ENCODE measurements at regions not wholly inside any gene's neighbourhood (a gene's known extent, or its start where the extent isn't known, plus 50 kb on each side); places are given as distances from the start of the nearest gene placed in this dataset.
A peak's percentile ranks its signal among the peaks of the same experiment; 100 is the strongest.
"Not testable (repeated sequence)": the region's sequence is repeated elsewhere in the genome, so short reads cannot be mapped to it uniquely, and the experiment has no call there.

- DNase-seq (ENCODE audit: low read depth): no peak
Measured at GRCh38 chr7:66539902-66540375, 88.7 kb upstream of the KCTD7 start.

GRCh38 chr7:66542049-66542448 lies 86.6 kb upstream of the KCTD7 start:
- DNase-seq (ENCODE audit: low read depth): no peak

DNA sequence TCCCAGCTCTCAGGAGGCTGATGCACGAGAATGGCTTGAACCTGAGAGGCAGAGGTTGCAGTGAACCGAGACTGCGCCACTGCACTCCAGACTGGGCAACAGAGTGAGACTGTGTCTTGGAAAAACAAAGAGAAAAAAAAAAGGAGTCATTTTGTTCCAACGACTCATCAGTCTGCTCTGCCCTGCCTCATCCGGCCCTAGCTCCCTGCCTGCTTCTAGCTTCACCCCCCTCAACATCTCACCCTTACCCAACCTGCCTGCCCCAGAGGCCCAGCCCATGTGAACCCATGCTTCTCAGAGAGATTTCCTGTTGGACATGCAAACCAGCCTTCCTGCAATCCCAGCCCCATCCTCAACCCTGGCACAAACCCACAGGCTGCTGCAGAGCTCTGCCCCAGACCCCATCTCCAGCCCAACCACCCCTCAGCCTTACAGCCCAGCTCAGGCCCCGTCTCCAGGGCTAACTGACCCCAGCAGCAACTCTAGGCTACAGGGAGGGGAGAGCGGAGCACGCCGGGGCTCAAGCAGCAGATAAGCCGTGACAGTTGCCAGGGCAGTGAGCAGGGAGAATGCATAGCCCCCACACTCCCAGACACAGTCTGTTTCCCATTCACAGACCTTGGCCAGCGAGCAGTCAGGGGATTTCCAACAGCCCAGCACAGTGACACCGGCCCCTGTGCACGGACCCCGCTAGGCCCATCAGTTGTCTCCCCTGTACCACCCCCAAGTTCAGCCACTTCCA lies 86.0 kb upstream of the KCTD7 start:
- no peak for DNase-seq (ENCODE audit: low read depth)

DNA sequence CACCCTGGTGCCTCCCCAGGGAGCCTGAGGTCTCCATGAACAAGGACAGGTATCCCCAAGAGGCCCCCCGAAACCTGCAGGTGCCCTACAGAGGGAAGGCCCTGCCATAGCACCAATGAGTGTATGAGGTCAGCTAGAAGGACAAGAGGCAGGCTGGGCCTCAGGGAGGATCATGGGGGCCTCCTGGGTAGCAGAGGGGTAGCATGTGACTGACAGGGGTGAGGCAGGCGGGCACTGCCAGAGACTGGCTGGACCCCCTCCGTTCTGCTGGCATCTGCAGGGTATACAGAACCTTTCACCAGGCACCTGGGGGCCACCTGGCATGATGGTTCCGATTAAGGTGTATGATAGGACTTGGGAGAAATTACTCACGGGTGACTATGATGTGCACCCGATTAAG lies 79.2 kb upstream of the KCTD7 start:
- no peak for DNase-seq (ENCODE audit: low read depth)

- no peak for DNase-seq (ENCODE audit: low read depth)
Measured at GRCh38 chr7:66553001-66553400, 75.7 kb upstream of the KCTD7 start.

DNA sequence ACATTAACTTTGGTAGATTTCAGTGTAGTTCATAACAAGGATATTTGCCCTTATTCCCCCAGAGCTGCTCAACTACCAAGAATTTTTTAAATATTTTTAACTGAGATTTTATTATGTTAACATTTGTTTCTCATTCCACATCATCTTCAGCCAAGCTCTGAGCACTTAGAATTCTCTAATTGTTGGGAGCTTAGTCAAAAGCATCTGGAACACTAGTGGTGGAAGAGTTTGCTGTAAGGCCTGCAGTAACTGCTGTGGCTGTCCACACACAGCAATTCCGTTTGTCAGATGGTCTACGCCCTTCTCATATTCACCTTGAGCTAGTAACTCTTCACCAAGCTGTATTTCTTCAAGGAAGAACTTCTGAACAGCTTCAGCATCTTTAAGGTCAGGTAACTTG lies 75.0 kb upstream of the KCTD7 start:
- not testable (repeated sequence) for DNase-seq (ENCODE audit: low read depth)

- not testable (repeated sequence) for DNase-seq (ENCODE audit: low read depth)
Measured at GRCh38 chr7:66554291-66554690, 74.4 kb upstream of the KCTD7 start.

DNA sequence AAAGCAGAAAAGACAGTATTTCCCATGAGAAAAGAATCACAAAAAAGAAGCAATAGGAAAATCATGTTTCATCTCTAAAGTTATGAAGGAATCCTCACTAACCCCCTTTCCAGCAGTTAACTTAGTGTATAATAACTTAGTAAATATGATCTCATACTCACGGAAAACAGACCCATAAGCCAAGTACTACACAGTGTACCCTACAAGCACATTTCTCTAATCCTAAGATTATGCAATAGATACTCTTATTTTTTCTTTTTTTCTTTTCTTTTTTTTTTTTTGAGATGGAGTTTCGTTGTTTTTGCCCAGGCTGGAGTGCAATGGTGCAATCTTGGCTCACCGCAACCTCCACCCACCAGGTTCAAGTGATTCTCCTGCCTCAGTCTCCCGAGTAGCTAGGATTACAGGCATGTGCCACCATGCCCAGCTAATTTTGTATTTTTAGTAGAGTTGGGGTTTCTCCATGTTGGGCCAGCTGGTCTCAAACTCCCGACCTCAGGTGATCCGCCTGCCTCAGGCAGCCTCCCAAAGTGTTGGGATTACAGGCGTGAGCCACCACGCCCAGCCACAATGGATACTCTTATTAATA lies 73.7 kb upstream of the KCTD7 start:
- DNase-seq (ENCODE audit: low read depth): not testable (repeated sequence)

DNA sequence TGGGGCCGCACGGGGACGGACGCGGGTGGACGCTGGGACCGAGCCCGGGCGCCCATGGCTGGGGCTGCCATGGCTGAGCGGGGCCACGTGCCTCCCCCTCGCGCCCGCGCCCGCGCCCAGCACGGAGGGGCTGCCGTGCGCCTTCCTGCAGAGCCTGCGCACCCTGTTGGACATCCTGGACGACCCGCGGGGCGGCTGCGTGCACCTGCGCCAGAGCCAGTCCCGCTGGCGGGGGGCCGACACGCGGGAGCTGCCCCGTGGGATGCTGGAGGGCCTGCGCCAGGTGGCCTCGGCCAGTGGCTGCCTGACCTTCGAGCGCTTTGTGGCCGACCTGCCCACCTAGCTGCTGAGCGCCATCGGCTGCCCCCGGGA lies 72.5 kb upstream of the KCTD7 start:
- no peak for DNase-seq (ENCODE audit: low read depth)

- no peak for DNase-seq (ENCODE audit: low read depth)
Measured at GRCh38 chr7:66556549-66557213, 72.0 kb upstream of the KCTD7 start.

GRCh38 chr7:66557214-66558200 lies 71.2 kb upstream of the KCTD7 start:
- peak; percentile 64 for DNase-seq (ENCODE audit: low read depth)

- no peak for DNase-seq (ENCODE audit: low read depth)
Measured at GRCh38 chr7:66558201-66558641, 70.5 kb upstream of the KCTD7 start.

GRCh38 chr7:66558660-66559465 lies 69.8 kb upstream of the KCTD7 start:
- DNase-seq (ENCODE audit: low read depth): no peak

DNA sequence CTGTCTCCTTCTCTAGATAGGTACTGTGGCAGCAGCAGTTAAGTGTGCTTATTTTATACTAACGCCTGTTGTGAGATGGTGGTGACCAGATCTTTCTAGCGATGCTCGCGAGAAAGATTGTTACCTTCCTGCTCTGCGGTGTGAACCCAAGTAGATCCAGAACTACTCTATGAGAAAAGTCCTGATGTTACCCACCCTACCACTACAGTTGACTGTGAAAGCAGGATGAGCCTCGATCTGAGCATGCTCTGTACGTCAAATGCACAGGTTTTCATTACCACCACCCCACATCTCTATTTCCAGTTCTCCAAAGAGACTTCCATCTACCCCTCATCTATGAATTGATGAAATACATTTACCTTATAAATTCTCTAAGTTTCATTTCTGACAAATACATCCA lies 64.6 kb upstream of the KCTD7 start:
- no peak for DNase-seq (ENCODE audit: low read depth)

DNA sequence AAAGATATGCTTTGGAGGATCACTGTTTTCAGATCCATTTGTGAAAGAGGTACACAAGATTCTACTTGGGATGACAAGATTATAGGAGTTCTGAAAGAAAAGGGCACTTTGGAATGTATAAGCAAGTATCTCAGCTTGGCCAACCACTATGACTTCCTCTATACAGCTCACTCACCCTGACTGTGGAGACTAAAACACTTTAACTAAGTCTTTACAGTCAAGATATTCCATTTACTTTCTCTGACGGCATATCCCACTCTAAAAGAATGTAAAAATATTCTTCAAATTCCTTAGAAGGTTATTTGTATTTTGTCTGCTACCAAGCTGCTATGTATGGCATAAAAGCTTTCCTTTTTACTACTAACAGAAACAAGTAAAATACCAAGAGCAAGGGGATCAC lies 58.5 kb upstream of the KCTD7 start:
- not testable (repeated sequence) for DNase-seq (ENCODE audit: low read depth)

DNA sequence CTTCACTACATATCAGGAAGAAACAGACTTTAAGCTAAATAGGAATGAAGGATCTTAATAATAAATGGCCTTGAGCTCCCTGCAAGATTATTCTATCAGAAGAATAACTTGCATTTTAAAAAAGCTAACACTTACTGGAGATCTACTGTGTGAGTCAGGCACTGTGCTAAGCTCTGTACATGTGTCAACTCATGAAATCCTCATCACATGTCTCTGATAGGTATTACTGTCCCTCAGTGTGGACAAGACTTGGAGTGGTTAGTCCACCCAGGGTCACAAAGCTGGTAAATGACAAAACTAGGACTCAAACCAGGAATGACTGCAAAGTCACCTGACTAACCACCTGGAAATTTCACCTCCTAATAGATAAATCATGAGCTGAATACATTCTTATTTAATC lies 57.1 kb upstream of the KCTD7 start:
- DNase-seq (ENCODE audit: low read depth): no peak

GRCh38 chr7:66573782-66574495 lies 54.7 kb upstream of the KCTD7 start:
- DNase-seq (ENCODE audit: low read depth): not testable (repeated sequence)

DNA sequence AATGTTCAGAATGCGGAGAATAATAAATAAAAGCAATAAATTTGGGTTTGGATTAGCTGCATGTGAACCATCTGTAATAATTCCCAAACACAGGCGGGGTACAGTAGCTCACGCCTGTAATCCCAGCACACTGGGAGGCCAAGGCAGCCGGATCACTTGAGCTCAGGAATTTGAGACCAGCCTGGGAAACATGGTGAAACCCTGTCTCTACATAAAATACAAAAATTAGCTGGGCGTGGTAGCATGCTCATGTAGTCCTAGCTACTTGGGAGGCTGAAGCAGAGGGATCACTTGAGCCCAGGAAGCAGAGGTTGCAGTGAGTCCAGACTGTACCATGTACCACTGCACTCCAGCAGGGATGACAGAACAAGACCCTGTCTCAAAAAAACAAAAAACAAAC lies 53.9 kb upstream of the KCTD7 start:
- not testable (repeated sequence) for DNase-seq (ENCODE audit: low read depth)

GRCh38 chr7:66575398-66575797 lies 53.3 kb upstream of the KCTD7 start:
- DNase-seq (ENCODE audit: low read depth): no peak

DNA sequence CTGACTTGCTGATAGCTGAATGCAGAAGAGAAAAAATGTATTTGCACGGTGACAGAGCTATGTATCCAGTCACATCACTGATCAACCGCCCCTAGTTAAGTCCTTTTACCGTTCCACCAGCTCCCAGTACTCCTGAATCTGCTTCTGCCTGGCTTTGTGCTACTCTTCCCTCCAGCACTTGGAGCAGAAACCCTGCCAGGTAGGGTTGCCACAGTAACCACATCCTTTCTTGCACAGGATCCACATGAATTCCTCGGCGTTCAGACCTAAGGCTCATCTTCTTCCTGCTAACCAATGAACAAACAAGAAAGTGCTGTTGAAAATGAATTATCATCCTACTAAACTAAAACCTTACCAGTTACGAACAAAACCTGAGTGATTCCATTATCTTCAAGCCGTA lies 52.0 kb upstream of the KCTD7 start:
- no peak for DNase-seq (ENCODE audit: low read depth)
